GM21367 (cell line): ENCODE measurements at regions not wholly inside any gene's neighbourhood (a gene's known extent, or its start where the extent isn't known, plus 50 kb on each side); places are given as distances from the start of the nearest gene placed in this dataset.
A peak's percentile ranks its signal among the peaks of the same experiment; 100 is the strongest.
"Not testable (repeated sequence)": the region's sequence is repeated elsewhere in the genome, so short reads cannot be mapped to it uniquely, and the experiment has no call there.

ENCODE experiments used
- ATAC-seq: cut with Tn5 transposase; IDR thresholded peaks from one replicate; pipeline ENCODE4 v1.9.1; 2021; ENCODE audit not compliant: unreplicated experiment

GRCh38 chr4:26233350-26233749 lies 87.5 kb upstream of the RBPJ start:
- no peak for ATAC-seq

GRCh38 chr4:26235500-26235899 lies 85.3 kb upstream of the RBPJ start:
- no peak for ATAC-seq

- no peak for ATAC-seq
These were observed 82.9 kb upstream of the RBPJ start for GRCh38 chr4:26237916-26238315.

- ATAC-seq: no peak
These were observed 82.4 kb upstream of the RBPJ start for GRCh38 chr4:26238426-26238777.

GRCh38 chr4:26238778-26239679 lies 81.8 kb upstream of the RBPJ start:
- ATAC-seq: no peak

- ATAC-seq: no peak
These were observed 81.0 kb upstream of the RBPJ start for GRCh38 chr4:26239801-26240200.

GRCh38 chr4:26241179-26241578 lies 79.6 kb upstream of the RBPJ start:
- ATAC-seq: no peak

GRCh38 chr4:26242451-26242850 lies 78.4 kb upstream of the RBPJ start:
- no peak for ATAC-seq

- ATAC-seq: not testable (repeated sequence)
These were observed 76.7 kb upstream of the RBPJ start for GRCh38 chr4:26244138-26244537.

- ATAC-seq: no peak
These were observed 72.2 kb upstream of the RBPJ start for GRCh38 chr4:26248647-26249046.

- ATAC-seq: no peak
These were observed 68.3 kb upstream of the RBPJ start for GRCh38 chr4:26252349-26253025.

GRCh38 chr4:26253968-26254367 lies 66.8 kb upstream of the RBPJ start:
- ATAC-seq: no peak

- ATAC-seq: no peak
These were observed 64.8 kb upstream of the RBPJ start for GRCh38 chr4:26255989-26256388.

GRCh38 chr4:26257444-26257843 lies 63.4 kb upstream of the RBPJ start:
- not testable (repeated sequence) for ATAC-seq

GRCh38 chr4:26257850-26258249 lies 63.0 kb upstream of the RBPJ start:
- peak; percentile 65 for ATAC-seq

GRCh38 chr4:26260571-26260970 lies 60.2 kb upstream of the RBPJ start:
- no peak for ATAC-seq

GRCh38 chr4:26261405-26261804 lies 59.4 kb upstream of the RBPJ start:
- no peak for ATAC-seq

- no peak for ATAC-seq
These were observed 57.6 kb upstream of the RBPJ start for GRCh38 chr4:26263165-26263564.

GRCh38 chr4:26264109-26264508 lies 56.7 kb upstream of the RBPJ start:
- ATAC-seq: no peak

- ATAC-seq: no peak
These were observed 53.7 kb upstream of the RBPJ start for GRCh38 chr4:26267087-26267486.

GRCh38 chr4:26268246-26268645 lies 52.6 kb upstream of the RBPJ start:
- no peak for ATAC-seq

GRCh38 chr4:26269038-26269437 lies 51.8 kb upstream of the RBPJ start:
- no peak for ATAC-seq
